Liver (tissue), 8 donors: ENCODE measurements at regions not wholly inside any gene's neighbourhood (a gene's known extent, or its start where the extent isn't known, plus 50 kb on each side); places are given as distances from the start of the nearest gene placed in this dataset.

Source experiments
- DNase-seq: peaks from one replicate; pipeline ENCODE4 v3.0.0-alpha.2; 2017; ENCODE audit warnings: low spot score
- H3K27ac ChIP-seq, 2 donors: one replicate each; pipeline ENCODE4 v1.7.0; 2013; ENCODE audit warnings: inconsistent platforms in 2 of 2, low read length in 2 of 2, control low read depth in 1 of 2, low read depth in 1 of 2, mild to moderate bottlenecking in 1 of 2
- H3K27me3 ChIP-seq, 4 donors: one replicate each; pipeline versions ENCODE4 v1.6.1 to v1.7.0; 2013; ENCODE audit warnings: low read length in 3 of 4, inconsistent platforms in 1 of 4, mild to moderate bottlenecking in 1 of 4, moderate library complexity in 1 of 4; ENCODE audit not compliant: control insufficient read depth in 4 of 4, insufficient read depth in 4 of 4
- H3K36me3 ChIP-seq, 4 donors: one replicate each; pipeline versions ENCODE4 v1.6.1 to v1.7.0; 2013; ENCODE audit warnings: low read length in 3 of 4, mild to moderate bottlenecking in 3 of 4, low read depth in 1 of 4, moderate library complexity in 1 of 4; ENCODE audit not compliant: control insufficient read depth in 4 of 4, insufficient read depth in 3 of 4
- H3K4me1 ChIP-seq, 4 donors: one replicate each; pipeline versions ENCODE4 v1.6.1 to v1.7.0; 2013; ENCODE audit warnings: low read length in 3 of 4, mild to moderate bottlenecking in 3 of 4, moderate library complexity in 1 of 4; ENCODE audit not compliant: control insufficient read depth in 4 of 4, insufficient read depth in 4 of 4
- H3K4me3 ChIP-seq, 3 donors: one replicate each; pipeline versions ENCODE4 v1.6.1 to v1.7.0; 2013; ENCODE audit warnings: low read length in 3 of 3, control low read depth in 1 of 3, low read depth in 1 of 3, mild to moderate bottlenecking in 1 of 3
- H3K9ac ChIP-seq, 2 donors: one replicate each; pipeline ENCODE4 v1.7.0; 2013; ENCODE audit warnings: low read length in 2 of 2, mild to moderate bottlenecking in 2 of 2, moderate library complexity in 2 of 2, control low read depth in 1 of 2, low read depth in 1 of 2
- H3K9me3 ChIP-seq, 4 donors: one replicate each; pipeline versions ENCODE4 v1.6.1 to v1.7.0; 2013; ENCODE audit warnings: low read length in 3 of 4; ENCODE audit not compliant: control insufficient read depth in 4 of 4
- ATF3 ChIP-seq: IDR thresholded peaks from 2 replicates; pipeline ENCODE4 v1.6.1; 2016; ENCODE audit warnings: antibody characterized with exemption
- CTCF ChIP-seq: fragments of 150-350 bp; IDR thresholded peaks from 2 replicates; pipeline ENCODE4 v1.5.1; 2017; ENCODE audit warnings: improper control_type of control experiment, low read depth, low read length; ENCODE audit not compliant: missing input control
- EGR1 ChIP-seq, 2 donors: IDR thresholded peaks; 2 replicates each; pipeline ENCODE4 v1.6.1; 2016 to 2018; ENCODE audit warnings: antibody characterized with exemption in 2 of 2, low read depth in 2 of 2
- FOXA1 ChIP-seq: IDR thresholded peaks from 2 replicates; pipeline ENCODE4 v1.6.1; 2016; ENCODE audit warnings: antibody characterized with exemption
- FOXA2 ChIP-seq: IDR thresholded peaks from 2 replicates; pipeline ENCODE4 v1.6.1; 2016; ENCODE audit warnings: antibody characterized with exemption
- GABPA ChIP-seq, 2 donors: IDR thresholded peaks in 1 of 2; conservative IDR thresholded peaks in 1 of 2; 2 replicates each; pipeline ENCODE4 v1.6.1; 2016; ENCODE audit warnings: antibody characterized with exemption in 2 of 2, mild to moderate bottlenecking in 1 of 2, moderate library complexity in 1 of 2
- HNF4A ChIP-seq, 2 donors: conservative IDR thresholded peaks; 2 replicates each; pipeline ENCODE4 v1.6.1; 2016; ENCODE audit warnings: antibody characterized with exemption in 2 of 2, mild to moderate bottlenecking in 2 of 2
- HNF4G ChIP-seq: IDR thresholded peaks from 2 replicates; pipeline ENCODE4 v1.6.1; 2016; ENCODE audit warnings: antibody characterized with exemption
- JUND ChIP-seq, 2 donors: IDR thresholded peaks; 2 replicates each; pipeline ENCODE4 v1.6.1; 2016; ENCODE audit warnings: antibody characterized with exemption in 2 of 2
- NR2F2 ChIP-seq: IDR thresholded peaks from 2 replicates; pipeline ENCODE4 v1.6.1; 2016; ENCODE audit warnings: antibody characterized with exemption
- RAD21 ChIP-seq, 2 donors: IDR thresholded peaks; 2 replicates each; pipeline ENCODE4 v1.6.1; 2016; ENCODE audit warnings: antibody characterized with exemption in 2 of 2, mild to moderate bottlenecking in 2 of 2
- REST ChIP-seq: IDR thresholded peaks from 2 replicates; pipeline ENCODE4 v1.6.1; 2016; ENCODE audit warnings: antibody characterized with exemption, mild to moderate bottlenecking
- RXRA ChIP-seq, 2 donors: IDR thresholded peaks; 2 replicates each; pipeline ENCODE4 v1.6.1; 2017 to 2018; ENCODE audit warnings: antibody characterized with exemption in 2 of 2, mild to moderate bottlenecking in 1 of 2
- SP1 ChIP-seq: IDR thresholded peaks from 2 replicates; pipeline ENCODE4 v1.6.1; 2018; ENCODE audit warnings: antibody characterized with exemption, mild to moderate bottlenecking
- TAF1 ChIP-seq: conservative IDR thresholded peaks from 2 replicates; pipeline ENCODE4 v1.6.1; 2016; ENCODE audit warnings: antibody characterized with exemption, mild to moderate bottlenecking
- YY1 ChIP-seq: IDR thresholded peaks from 2 replicates; pipeline ENCODE4 v1.6.1; 2016; ENCODE audit warnings: antibody characterized with exemption, mild to moderate bottlenecking
- whole genome bisulfite sequencing: extraction: QIAGEN DNeasy Blood & Tissue Kit; methylation state at CpG from one replicate; pipeline ENCODE4 v1.1.7; 2013; 5-methylcytosine and 5-hydroxymethylcytosine counted together
- TF ChIP-seq, protein P1 (sequence below): IDR thresholded peaks from 2 replicates; pipeline ENCODE4 v1.6.1; 2016; ENCODE audit warnings: antibody characterized with exemption
- TF ChIP-seq, protein P2 (sequence below): IDR thresholded peaks from 2 replicates; pipeline ENCODE4 v1.6.1; 2016; ENCODE audit warnings: antibody characterized with exemption
- donor health status: healthy.
- donor health status: healthy.
- donor health status: healthy.
- donor health status: healthy.
- donor health status: healthy.

GRCh38 chr11:109088086-109088485 lies 333.9 kb upstream of the C11orf87 start:
- Histone ChIP-seq H3K4me3 (no peak overlapping the region), H3K4me1 (no peaks in the 10 kb centered on the region), H3K9ac (no peak overlapping the region), H3K36me3 (no peaks in the 10 kb centered on the region), H3K27me3 (no peaks in the 10 kb centered on the region), H3K27ac (no peak overlapping the region), H3K9me3 (no peaks in the 10 kb centered on the region)
- TF ChIP-seq NR2F2, result no peak
- TF ChIP-seq RXRA (IDR thresholded peaks at IDR 0.05), result no peak
- no peak for TF ChIP-seq FOXA1
- TF ChIP-seq ATF3, result no peak
- no peak for TF ChIP-seq YY1
- TF ChIP-seq FOXA2, result no peak
- TF ChIP-seq HNF4G, result no peak
- TF ChIP-seq CTCF, result no peak
- no peak for TF ChIP-seq JUND (IDR thresholded peaks at IDR 0.05)
- no peak for TF ChIP-seq SP1
- no peak for TF ChIP-seq GABPA (IDR thresholded peaks at IDR 0.05 in 1 of 2, conservative IDR thresholded peaks at IDR 0.05 in 1 of 2)
- no peak for TF ChIP-seq HNF4A (conservative IDR thresholded peaks at IDR 0.05)
- no peak for TF ChIP-seq TAF1
- TF ChIP-seq, protein P1, sequence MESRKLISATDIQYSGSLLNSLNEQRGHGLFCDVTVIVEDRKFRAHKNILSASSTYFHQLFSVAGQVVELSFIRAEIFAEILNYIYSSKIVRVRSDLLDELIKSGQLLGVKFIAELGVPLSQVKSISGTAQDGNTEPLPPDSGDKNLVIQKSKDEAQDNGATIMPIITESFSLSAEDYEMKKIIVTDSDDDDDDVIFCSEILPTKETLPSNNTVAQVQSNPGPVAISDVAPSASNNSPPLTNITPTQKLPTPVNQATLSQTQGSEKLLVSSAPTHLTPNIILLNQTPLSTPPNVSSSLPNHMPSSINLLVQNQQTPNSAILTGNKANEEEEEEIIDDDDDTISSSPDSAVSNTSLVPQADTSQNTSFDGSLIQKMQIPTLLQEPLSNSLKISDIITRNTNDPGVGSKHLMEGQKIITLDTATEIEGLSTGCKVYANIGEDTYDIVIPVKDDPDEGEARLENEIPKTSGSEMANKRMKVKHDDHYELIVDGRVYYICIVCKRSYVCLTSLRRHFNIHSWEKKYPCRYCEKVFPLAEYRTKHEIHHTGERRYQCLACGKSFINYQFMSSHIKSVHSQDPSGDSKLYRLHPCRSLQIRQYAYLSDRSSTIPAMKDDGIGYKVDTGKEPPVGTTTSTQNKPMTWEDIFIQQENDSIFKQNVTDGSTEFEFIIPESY, result no peak
- TF ChIP-seq, protein P2, sequence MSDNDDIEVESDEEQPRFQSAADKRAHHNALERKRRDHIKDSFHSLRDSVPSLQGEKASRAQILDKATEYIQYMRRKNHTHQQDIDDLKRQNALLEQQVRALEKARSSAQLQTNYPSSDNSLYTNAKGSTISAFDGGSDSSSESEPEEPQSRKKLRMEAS, result no peak
- TF ChIP-seq EGR1 (IDR thresholded peaks at IDR 0.05; ENCODE audit: low read depth in 2 of 2), result no peak
- no peak for DNase-seq
- 68% methylated on average over 2 of the region's 2 CpGs for WGBS

GRCh38 chr11:109089144-109089543 lies 332.8 kb upstream of the C11orf87 start:
- H3K9ac ChIP-seq, result no peak overlapping the region
- H3K36me3 ChIP-seq, result no peaks in the 10 kb centered on the region
- no peak overlapping the region for H3K4me3 ChIP-seq
- DNase-seq, result no peak
- TF ChIP-seq ATF3 (no peak), GABPA (IDR thresholded peaks at IDR 0.05 in 1 of 2, conservative IDR thresholded peaks at IDR 0.05 in 1 of 2) (no peak), HNF4G (no peak), SP1 (no peak), NR2F2 (no peak), FOXA1 (no peak), RAD21 (IDR thresholded peaks at IDR 0.05) (no peak), TAF1 (no peak), FOXA2 (no peak), REST (no peak), JUND (IDR thresholded peaks at IDR 0.05) (no peak), HNF4A (conservative IDR thresholded peaks at IDR 0.05) (no peak), CTCF (no peak)
- TF ChIP-seq, protein P1, result no peak
- TF ChIP-seq, protein P2, result no peak
- H3K4me1 ChIP-seq, result no peaks in the 10 kb centered on the region
- no peaks in the 10 kb centered on the region for H3K9me3 ChIP-seq
- no peaks in the 10 kb centered on the region for H3K27me3 ChIP-seq
- WGBS, result 74% methylated on average over 2 of the region's 2 CpGs
- H3K27ac ChIP-seq, result no peak overlapping the region
